ENCODE measurements at regions not wholly inside any gene's neighbourhood (a gene's known extent, or its start where the extent isn't known, plus 50 kb on each side); places are given as distances from the start of the nearest gene placed in this dataset.

GRCh38 chr11:38191101-38191500 is 1593.1 kb upstream of the RAG2 start:
- DNase-seq (ENCODE audit: low spot score) = no peak
- no peak for TF ChIP-seq CTCF (IDR thresholded peaks at IDR 0.05; ENCODE audit: borderline replicate concordance, control extremely low read depth, extremely low read depth, insufficient read depth, missing control alignments)
- in situ Hi-C loops (cut with MboI; ENCODE audit: low sequenced_read_pairs, unreplicated experiment) = no loop called here

GRCh38 chr11:38182126-38182866 is 1584.3 kb upstream of the RAG2 start:
- in situ Hi-C loops (cut with MboI; ENCODE audit: low sequenced_read_pairs, unreplicated experiment) = no loop called here
- DNase-seq (ENCODE audit: low spot score) = no peak
- no peak for TF ChIP-seq CTCF (IDR thresholded peaks at IDR 0.05; ENCODE audit: borderline replicate concordance, control extremely low read depth, extremely low read depth, insufficient read depth, missing control alignments)

- in situ Hi-C loops (cut with MboI; ENCODE audit: low sequenced_read_pairs, unreplicated experiment) = no loop called here
- DNase-seq (ENCODE audit: low spot score) = no peak
- no peak for TF ChIP-seq CTCF (IDR thresholded peaks at IDR 0.05; ENCODE audit: borderline replicate concordance, control extremely low read depth, extremely low read depth, insufficient read depth, missing control alignments)
Observed at GRCh38 chr11:38176686-38177322, 1578.8 kb upstream of the RAG2 start.

GRCh38 chr11:38173676-38174075 is 1575.6 kb upstream of the RAG2 start:
- in situ Hi-C loops (cut with MboI; ENCODE audit: low sequenced_read_pairs, unreplicated experiment) = no loop called here
- DNase-seq (ENCODE audit: low spot score) = no peak

GRCh38 chr11:38169286-38169685 is 1571.2 kb upstream of the RAG2 start:
- in situ Hi-C loops (cut with MboI; ENCODE audit: low sequenced_read_pairs, unreplicated experiment) = no loop called here
- no peak for DNase-seq (ENCODE audit: low spot score)
- TF ChIP-seq CTCF (IDR thresholded peaks at IDR 0.05; ENCODE audit: borderline replicate concordance, control extremely low read depth, extremely low read depth, insufficient read depth, missing control alignments) = no peak

More at GRCh38 chr11:38173676-38174075, 1575.6 kb upstream of the RAG2 start:
- no peak for TF ChIP-seq CTCF (IDR thresholded peaks at IDR 0.05; ENCODE audit: borderline replicate concordance, control extremely low read depth, extremely low read depth, insufficient read depth, missing control alignments)

GRCh38 chr11:38163526-38163925 is 1565.5 kb upstream of the RAG2 start:
- in situ Hi-C loops (cut with MboI; ENCODE audit: low sequenced_read_pairs, unreplicated experiment) = no loop called here
- no peak for TF ChIP-seq CTCF (IDR thresholded peaks at IDR 0.05; ENCODE audit: borderline replicate concordance, control extremely low read depth, extremely low read depth, insufficient read depth, missing control alignments)
- no peak for DNase-seq (ENCODE audit: low spot score)

Data from GM13976 (cell line).